A673 (cell line): ENCODE measurements at regions not wholly inside any gene's neighbourhood (a gene's known extent, or its start where the extent isn't known, plus 50 kb on each side); places are given as distances from the start of the nearest gene placed in this dataset.

Source experiments
- BruUV-seq: library from RNA; stranded (reverse); fragments of 400-500 nt; replicated peaks from 2 replicates; lab custom pipeline; 2021; lab: Mats Ljungman, UMichigan
- CTCF ChIA-PET: fragments of 300-600 bp; sonication (Branson Sonifier 250); formaldehyde crosslinking; loops from one replicate; lab custom pipeline; 2022; ENCODE audit warnings: antibody characterized with exemption; lab: Charles Lee
- POLR2A ChIA-PET: fragments of 300-600 bp; sonication (Branson Sonifier 250); formaldehyde crosslinking; loops from one replicate; lab custom pipeline; 2022; ENCODE audit warnings: antibody characterized with exemption; ENCODE audit not compliant: low non-redundant PET; lab: Charles Lee
- DNase-seq: peaks from one replicate; pipeline ENCODE4 v3.0.0-alpha.2; 2015; ENCODE audit warnings: low spot score
- H3K27ac ChIP-seq: fragments of 200-600 bp; sonication (generic); 2 replicates; pipeline ENCODE4 v1.5.1; 2016; ENCODE audit warnings: mixed run types, low read depth, mild to moderate bottlenecking, mixed read lengths, antibody characterized with exemption, low read length; ENCODE audit not compliant: poor library complexity, severe bottlenecking
- H3K27me3 ChIP-seq: fragments of 200-600 bp; sonication (generic); replicated peaks from 2 replicates; pipeline ENCODE4 v1.6.1; 2017; ENCODE audit warnings: mixed run types, low read depth, mild to moderate bottlenecking, mixed read lengths, antibody characterized with exemption, low read length; ENCODE audit not compliant: insufficient read depth, poor library complexity
- H3K36me3 ChIP-seq: fragments of 200-600 bp; sonication (generic); 2 replicates; pipeline ENCODE4 v1.6.1; 2016; ENCODE audit warnings: mixed run types, mild to moderate bottlenecking, mixed read lengths, antibody characterized with exemption, low read length; ENCODE audit not compliant: insufficient read depth, poor library complexity, severe bottlenecking
- H3K4me1 ChIP-seq: fragments of 200-600 bp; sonication (generic); 2 replicates; pipeline ENCODE4 v1.6.1; 2017; ENCODE audit warnings: mixed run types, mild to moderate bottlenecking, mixed read lengths, antibody characterized with exemption, low read length; ENCODE audit not compliant: insufficient read depth, poor library complexity, severe bottlenecking
- H3K4me3 ChIP-seq: fragments of 200-600 bp; sonication (generic); 2 replicates; pipeline ENCODE4 v1.5.1; 2016; ENCODE audit warnings: low read depth, mixed run types, mild to moderate bottlenecking, mixed read lengths, low read length; ENCODE audit not compliant: poor library complexity, severe bottlenecking
- H3K9me3 ChIP-seq: fragments of 200-600 bp; sonication (generic); 2 replicates; pipeline ENCODE4 v1.6.1; 2016; ENCODE audit warnings: mixed run types, low read depth, mild to moderate bottlenecking, mixed read lengths, antibody characterized with exemption, low read length; ENCODE audit not compliant: poor library complexity, severe bottlenecking
- EZH2 ChIP-seq: fragments of 200-600 bp; sonication (generic); IDR thresholded peaks from 2 replicates; pipeline ENCODE4 v1.6.1; 2017; ENCODE audit warnings: borderline replicate concordance, low read depth, mild to moderate bottlenecking, mixed read lengths, antibody characterized with exemption, low read length; ENCODE audit not compliant: poor library complexity, severe bottlenecking
- intact Hi-C: fragments of 100-400 bp; cut with micrococcal nuclease; formaldehyde crosslinking; loops from one replicate; pipeline ENCODE4 v1.10.0; 2022; ENCODE audit not compliant: unreplicated experiment
- TF ChIP-seq, protein P1 (sequence below): fragments of 300-800, 200-600 bp; sonication (generic); conservative IDR thresholded peaks from 2 replicates; pipeline ENCODE4 v1.5.1; 2017; ENCODE audit warnings: low read depth, mild to moderate bottlenecking, antibody characterized with exemption, low read length, moderate library complexity, mixed read lengths

DNA sequence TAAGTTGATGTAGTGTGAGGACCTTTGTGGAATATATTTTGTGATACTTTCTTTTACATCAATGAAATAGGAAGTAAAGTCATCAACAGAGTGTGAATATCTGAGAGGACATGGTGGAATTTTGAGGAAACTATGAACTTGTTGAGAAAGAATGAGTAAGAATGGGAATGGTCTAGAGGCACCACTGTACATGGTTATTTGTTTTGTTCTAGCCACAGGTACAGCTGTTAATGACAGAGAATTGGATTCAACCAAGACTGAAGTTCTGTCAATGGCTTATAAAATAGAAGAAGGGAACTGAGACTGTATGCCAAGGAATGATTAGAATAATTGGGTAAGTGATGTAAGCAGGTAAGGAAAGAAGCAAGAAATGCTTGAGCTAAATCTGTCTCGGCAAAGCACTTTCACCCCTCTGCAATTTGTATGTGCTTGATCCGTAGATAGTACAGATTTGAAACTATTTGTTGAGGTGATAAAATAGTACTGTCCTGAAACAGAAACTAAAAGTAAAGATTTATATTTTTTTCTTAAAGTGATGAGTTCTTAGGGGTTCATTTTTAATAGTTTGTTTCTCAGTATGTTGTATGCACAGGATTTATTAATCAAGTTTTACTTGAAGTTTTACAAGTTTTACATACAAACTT lies 468.8 kb upstream of the SMC2 start:
- intact Hi-C loops: no loop called here
- no TSS peak for BruUV-seq
- ChIA-PET CTCF (no interaction called here), POLR2A (no interaction called here)
- no peak for TF ChIP-seq EZH2
- TF ChIP-seq, protein P1, sequence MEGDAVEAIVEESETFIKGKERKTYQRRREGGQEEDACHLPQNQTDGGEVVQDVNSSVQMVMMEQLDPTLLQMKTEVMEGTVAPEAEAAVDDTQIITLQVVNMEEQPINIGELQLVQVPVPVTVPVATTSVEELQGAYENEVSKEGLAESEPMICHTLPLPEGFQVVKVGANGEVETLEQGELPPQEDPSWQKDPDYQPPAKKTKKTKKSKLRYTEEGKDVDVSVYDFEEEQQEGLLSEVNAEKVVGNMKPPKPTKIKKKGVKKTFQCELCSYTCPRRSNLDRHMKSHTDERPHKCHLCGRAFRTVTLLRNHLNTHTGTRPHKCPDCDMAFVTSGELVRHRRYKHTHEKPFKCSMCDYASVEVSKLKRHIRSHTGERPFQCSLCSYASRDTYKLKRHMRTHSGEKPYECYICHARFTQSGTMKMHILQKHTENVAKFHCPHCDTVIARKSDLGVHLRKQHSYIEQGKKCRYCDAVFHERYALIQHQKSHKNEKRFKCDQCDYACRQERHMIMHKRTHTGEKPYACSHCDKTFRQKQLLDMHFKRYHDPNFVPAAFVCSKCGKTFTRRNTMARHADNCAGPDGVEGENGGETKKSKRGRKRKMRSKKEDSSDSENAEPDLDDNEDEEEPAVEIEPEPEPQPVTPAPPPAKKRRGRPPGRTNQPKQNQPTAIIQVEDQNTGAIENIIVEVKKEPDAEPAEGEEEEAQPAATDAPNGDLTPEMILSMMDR: no peak
- peaks cover 11% of the 10 kb centered on the region for H3K9me3 ChIP-seq
- H3K36me3 ChIP-seq: no peaks in the 10 kb centered on the region
- H3K27ac ChIP-seq: no peak overlapping the region
- H3K27me3 ChIP-seq: no peaks in the 10 kb centered on the region
- no peak for DNase-seq
- H3K4me1 ChIP-seq: no peaks in the 10 kb centered on the region
- H3K4me3 ChIP-seq: no peak overlapping the region

DNA sequence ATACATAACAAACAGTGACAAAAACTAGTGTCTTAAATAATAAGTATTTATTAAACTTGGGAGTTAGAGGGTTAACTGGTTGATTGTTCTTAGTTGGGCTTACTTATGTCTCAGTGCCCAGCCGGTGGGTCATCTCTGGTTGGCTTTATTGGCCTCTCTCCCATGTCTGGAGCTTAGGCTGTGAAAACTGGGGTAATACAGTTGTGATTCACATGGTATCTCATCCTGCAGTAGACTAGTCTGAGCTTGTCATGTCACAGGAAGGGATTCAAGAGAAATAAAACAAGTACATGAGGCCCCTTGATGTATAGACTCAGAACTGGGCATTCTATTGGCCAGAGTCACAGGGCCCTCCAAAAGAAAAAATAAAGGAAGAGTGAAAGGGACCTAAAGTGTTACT lies 466.4 kb upstream of the SMC2 start:
- Histone ChIP-seq H3K27ac (no peak overlapping the region), H3K9me3 (peaks cover 18% of the 10 kb centered on the region), H3K27me3 (no peaks in the 10 kb centered on the region), H3K4me1 (no peaks in the 10 kb centered on the region), H3K4me3 (no peak overlapping the region), H3K36me3 (no peaks in the 10 kb centered on the region)
- CTCF ChIA-PET: no interaction called here
- intact Hi-C loops: no loop called here
- TF ChIP-seq EZH2: no peak
- TF ChIP-seq, protein P1: no peak
- no TSS peak for BruUV-seq
- no peak for DNase-seq
- POLR2A ChIA-PET: no interaction called here

DNA sequence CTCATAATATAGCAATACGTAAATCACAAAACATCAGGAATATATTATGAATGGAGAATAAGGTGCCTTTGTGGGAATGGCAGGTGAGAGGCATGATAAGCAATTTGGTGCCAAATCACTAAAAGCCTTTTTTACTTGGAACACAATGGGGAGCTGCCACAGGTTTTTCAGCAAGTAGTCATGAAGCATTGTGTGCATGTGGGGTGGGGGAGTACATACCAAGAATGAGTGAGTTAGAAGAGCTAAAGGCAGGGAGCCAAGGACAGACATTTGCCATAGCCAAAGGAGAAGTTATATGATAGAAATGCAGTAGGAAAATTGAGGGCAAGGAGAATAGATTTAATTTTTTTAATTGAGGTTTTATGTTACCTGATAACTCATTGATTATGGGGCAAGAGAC lies 445.0 kb upstream of the SMC2 start:
- BruUV-seq: no TSS peak
- H3K27ac ChIP-seq: no peak overlapping the region
- H3K4me3 ChIP-seq: no peak overlapping the region
- H3K9me3 ChIP-seq: peaks cover 16% of the 10 kb centered on the region
- POLR2A ChIA-PET: no interaction called here
- CTCF ChIA-PET: no interaction called here
- no peak for TF ChIP-seq EZH2
- TF ChIP-seq, protein P1: no peak
- H3K36me3 ChIP-seq: no peaks in the 10 kb centered on the region
- intact Hi-C loops: no loop called here
- H3K4me1 ChIP-seq: no peaks in the 10 kb centered on the region
- no peak for DNase-seq
- no peaks in the 10 kb centered on the region for H3K27me3 ChIP-seq
